GM19099 (cell line): ENCODE measurements at regions not wholly inside any gene's neighbourhood (a gene's known extent, or its start where the extent isn't known, plus 50 kb on each side); places are given as distances from the start of the nearest gene placed in this dataset.

Experiments used
- POLR2A ChIP-seq: IDR thresholded peaks from 3 replicates; pipeline ENCODE4 v1.6.1; 2011; ENCODE audit warnings: low read depth; ENCODE audit not compliant: insufficient read length; ENCODE audit errors: extremely low read depth

GRCh38 chr5:167804512-167805220, 486.8 kb upstream of the WWC1 start:
- TF ChIP-seq POLR2A, result no peak

- TF ChIP-seq POLR2A, result no peak
Measured at GRCh38 chr5:167810573-167810972, 480.9 kb upstream of the WWC1 start.

GRCh38 chr5:167812871-167813270, 478.6 kb upstream of the WWC1 start:
- no peak for TF ChIP-seq POLR2A

- TF ChIP-seq POLR2A, result no peak
Measured at GRCh38 chr5:167813389-167813788, 478.1 kb upstream of the WWC1 start.

- no peak for TF ChIP-seq POLR2A
Measured at GRCh38 chr5:167814040-167814439, 477.4 kb upstream of the WWC1 start.

- TF ChIP-seq POLR2A, result no peak
Measured at GRCh38 chr5:167814828-167815227, 476.6 kb upstream of the WWC1 start.

GRCh38 chr5:167816354-167816753, 475.1 kb upstream of the WWC1 start:
- TF ChIP-seq POLR2A, result no peak

- TF ChIP-seq POLR2A, result no peak
Measured at GRCh38 chr5:167816864-167817263, 474.6 kb upstream of the WWC1 start.

GRCh38 chr5:167819406-167819805, 472.0 kb upstream of the WWC1 start:
- no peak for TF ChIP-seq POLR2A

- no peak for TF ChIP-seq POLR2A
Measured at GRCh38 chr5:167820101-167820990, 471.1 kb upstream of the WWC1 start.

GRCh38 chr5:167821151-167821550, 470.3 kb upstream of the WWC1 start:
- TF ChIP-seq POLR2A, result no peak

- no peak for TF ChIP-seq POLR2A
Measured at GRCh38 chr5:167821669-167822068, 469.8 kb upstream of the WWC1 start.

GRCh38 chr5:167822241-167822640, 469.2 kb upstream of the WWC1 start:
- TF ChIP-seq POLR2A, result no peak

GRCh38 chr5:167823405-167823804, 468.0 kb upstream of the WWC1 start:
- TF ChIP-seq POLR2A, result no peak

GRCh38 chr5:167827766-167828165, 463.7 kb upstream of the WWC1 start:
- no peak for TF ChIP-seq POLR2A
